ENCODE measurements at regions not wholly inside any gene's neighbourhood (a gene's known extent, or its start where the extent isn't known, plus 50 kb on each side); places are given as distances from the start of the nearest gene placed in this dataset.

GRCh38 chr15:98226578-98226977 lies 266.1 kb downstream of the ARRDC4 start:
- no peak for DNase-seq
- H3K27ac ChIP-seq, result no peak overlapping the region
- H3K4me1 ChIP-seq, result no peaks in the 10 kb centered on the region
- intact Hi-C loops (cut with DNase I; ENCODE audit: low total_unique reads), result no loop called here
- H3K4me3 ChIP-seq, result no peak overlapping the region
- H3K9me3 ChIP-seq, result no peaks in the 10 kb centered on the region
- no peak for TF ChIP-seq POLR2AphosphoS5 (IDR thresholded peaks at IDR 0.05)
- TF ChIP-seq CTCF (IDR thresholded peaks at IDR 0.05 in 8 of 11, conservative IDR thresholded peaks at IDR 0.05 in 3 of 11), result no peak
- no peak for TF ChIP-seq POLR2A (IDR thresholded peaks at IDR 0.05)
- H3K27me3 ChIP-seq (replicated peaks in 1 of 7), result peaks cover 0 to 6% (median 0%) of the 10 kb centered on the region in 7 donors
- H3K36me3 ChIP-seq, result no peaks in the 10 kb centered on the region
- WGBS, 5 donors, result 47 to 61% (median 58%) methylated on average over 2 of the region's 2 CpGs

DNA sequence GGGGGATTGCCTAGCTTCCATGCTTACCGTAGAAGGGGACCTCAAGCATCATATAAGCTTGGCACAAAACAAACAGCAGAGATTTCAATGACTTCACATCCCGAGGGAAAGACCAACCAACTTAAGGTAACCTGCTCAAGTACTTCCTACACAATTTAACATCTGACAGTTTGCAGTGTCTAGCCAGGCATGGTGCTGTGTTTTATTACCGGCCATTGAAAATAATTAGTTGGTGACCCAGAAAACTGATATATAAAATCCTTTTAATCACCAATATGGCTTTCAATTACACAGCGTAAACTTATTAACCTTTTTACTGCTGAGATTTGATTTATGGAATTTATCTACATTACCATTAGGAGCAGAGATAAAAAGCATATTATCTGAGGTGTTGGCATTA lies 268.3 kb downstream of the ARRDC4 start:
- Histone ChIP-seq H3K27me3 (replicated peaks in 1 of 7) (peaks cover 0 to 6% (median 0%) of the 10 kb centered on the region in 7 donors), H3K4me3 (no peak overlapping the region), H3K36me3 (no peaks in the 10 kb centered on the region), H3K27ac (no peak overlapping the region), H3K4me1 (no peaks in the 10 kb centered on the region), H3K9me3 (no peaks in the 10 kb centered on the region)
- intact Hi-C loops (cut with DNase I; ENCODE audit: low total_unique reads), result no loop called here
- no peak for TF ChIP-seq POLR2AphosphoS5 (IDR thresholded peaks at IDR 0.05)
- no peak for TF ChIP-seq POLR2A (IDR thresholded peaks at IDR 0.05)
- TF ChIP-seq CTCF (IDR thresholded peaks at IDR 0.05 in 8 of 11, conservative IDR thresholded peaks at IDR 0.05 in 3 of 11), result no peak
- WGBS, 5 donors, result 58 to 89% (median 80%) methylated on average over 4 of the region's 4 CpGs
- no peak for DNase-seq

GRCh38 chr15:98230975-98231374 lies 270.5 kb downstream of the ARRDC4 start:
- no peak for DNase-seq
- Histone ChIP-seq H3K27ac (no peak overlapping the region), H3K9me3 (no peaks in the 10 kb centered on the region), H3K4me1 (no peaks in the 10 kb centered on the region), H3K36me3 (no peaks in the 10 kb centered on the region), H3K4me3 (no peak overlapping the region), H3K27me3 (replicated peaks in 1 of 7) (peaks cover 0 to 6% (median 0%) of the 10 kb centered on the region in 7 donors)
- TF ChIP-seq POLR2A (IDR thresholded peaks at IDR 0.05) (no peak), POLR2AphosphoS5 (IDR thresholded peaks at IDR 0.05) (no peak), CTCF (IDR thresholded peaks at IDR 0.05 in 8 of 11, conservative IDR thresholded peaks at IDR 0.05 in 3 of 11) (no peak)
- WGBS, 5 donors, result 88 to 97% (median 93%) methylated on average over 5 of the region's 5 CpGs
- intact Hi-C loops (cut with DNase I; ENCODE audit: low total_unique reads), result no loop called here

DNA sequence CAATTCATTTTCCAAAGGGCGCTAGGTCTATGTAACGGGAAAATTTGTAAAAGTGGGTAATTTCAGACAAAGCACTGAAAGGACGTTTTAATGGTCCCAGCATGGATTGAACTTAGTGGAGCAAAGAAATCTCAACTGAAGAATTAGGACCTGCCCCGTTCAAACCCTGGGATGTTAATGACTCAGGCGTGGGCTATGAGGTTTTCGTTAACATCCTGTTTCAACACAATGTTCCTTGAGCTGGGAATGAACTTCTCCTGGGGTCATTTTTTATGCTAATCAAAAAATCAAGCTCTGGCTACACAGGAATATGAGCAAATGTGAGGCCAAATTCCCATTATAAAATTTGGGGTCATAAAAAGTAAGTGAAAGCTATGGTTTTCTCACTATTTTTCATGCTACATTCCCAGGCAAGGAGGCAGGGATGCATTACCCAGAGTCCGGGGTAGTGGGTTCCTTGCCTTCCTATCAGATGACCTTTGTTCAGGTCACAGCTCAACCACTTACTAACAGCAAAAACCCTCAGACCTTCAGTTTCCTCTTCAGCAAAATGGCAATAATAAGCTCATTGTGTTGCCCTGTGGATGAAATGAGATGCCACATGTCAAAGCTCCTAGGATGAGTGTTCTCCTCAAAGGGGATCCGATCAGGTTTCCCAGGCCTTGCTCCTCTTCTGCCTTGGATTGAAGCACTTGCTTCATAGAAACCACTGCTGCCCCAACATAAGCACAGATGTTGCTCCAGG lies 271.4 kb downstream of the ARRDC4 start:
- H3K36me3 ChIP-seq, result no peaks in the 10 kb centered on the region
- intact Hi-C loops (cut with DNase I; ENCODE audit: low total_unique reads), result no loop called here
- no peak overlapping the region for H3K27ac ChIP-seq
- no peak for TF ChIP-seq CTCF (IDR thresholded peaks at IDR 0.05 in 8 of 11, conservative IDR thresholded peaks at IDR 0.05 in 3 of 11)
- no peak for TF ChIP-seq POLR2AphosphoS5 (IDR thresholded peaks at IDR 0.05)
- TF ChIP-seq POLR2A (IDR thresholded peaks at IDR 0.05), result no peak
- 63 to 66% (median 65%) methylated on average over 8 of the region's 8 CpGs for WGBS, 5 donors
- no peaks in the 10 kb centered on the region for H3K9me3 ChIP-seq
- H3K27me3 ChIP-seq (replicated peaks in 1 of 7), result peaks cover 0 to 6% (median 0%) of the 10 kb centered on the region in 7 donors
- DNase-seq, result no peak
- H3K4me3 ChIP-seq, result no peak overlapping the region
- no peaks in the 10 kb centered on the region for H3K4me1 ChIP-seq

Measured in spleen (tissue), 11 donors.